Stomach (tissue), 8 donors: ENCODE measurements at regions not wholly inside any gene's neighbourhood (a gene's known extent, or its start where the extent isn't known, plus 50 kb on each side); places are given as distances from the start of the nearest gene placed in this dataset.

Experiments used
- DNase-seq, 2 donors: peaks; one replicate each; pipeline versions ENCODE4 v3.0.0 to v3.0.0-alpha.2; 2013 to 2019
- H3K27ac ChIP-seq, 5 donors: fragments of 200-600 bp in 4 of 5; sonication (generic) in 4 of 5; one replicate each; pipeline ENCODE4 v1.5.1; 2013 to 2019; ENCODE audit warnings: mild to moderate bottlenecking in 1 of 5, moderate library complexity in 1 of 5
- H3K27me3 ChIP-seq, 3 donors: fragments of 200-600 bp; sonication (generic); one replicate each; pipeline ENCODE4 v1.5.1; 2017 to 2019; ENCODE audit warnings: mixed run types in 1 of 3
- H3K36me3 ChIP-seq, 4 donors: fragments of 200-600 bp; sonication (generic); 1 replicate in 3 of 4; 2 replicates in 1 of 4; pipeline ENCODE4 v1.5.1; 2016 to 2019
- H3K4me1 ChIP-seq, 4 donors: fragments of 200-600 bp; sonication (generic); one replicate each; pipeline ENCODE4 v1.5.1; 2016 to 2019
- H3K4me3 ChIP-seq, 4 donors: fragments of 200-600 bp; sonication (generic) in 3 of 4; one replicate each; pipeline ENCODE4 v1.5.1; 2016 to 2019; ENCODE audit warnings: mild to moderate bottlenecking in 1 of 4
- H3K9me3 ChIP-seq, 4 donors: fragments of 200-600 bp; sonication (generic); one replicate each; pipeline ENCODE4 v1.5.1; 2016 to 2019
- CTCF ChIP-seq, 7 experiments: fragments of 450-650 bp in 4 of 7; fragments of 200-600 bp in 3 of 7; sonication (generic) in 3 of 7; IDR thresholded peaks; one replicate each; pipeline ENCODE4 v1.5.1; 2016 to 2019; ENCODE audit warnings: antibody characterized with exemption in 7 of 7, control low read depth in 2 of 7, mild to moderate bottlenecking in 1 of 7
- EP300 ChIP-seq: sonication (generic); formaldehyde crosslinking; IDR thresholded peaks from one replicate; pipeline ENCODE4 v1.6.1; 2017; ENCODE audit warnings: antibody characterized with exemption
- POLR2A ChIP-seq, 4 donors: fragments of 450-650 bp; IDR thresholded peaks; one replicate each; pipeline ENCODE4 v1.6.1; 2016; ENCODE audit warnings: antibody characterized with exemption in 4 of 4, control low read depth in 2 of 4, mild to moderate bottlenecking in 1 of 4, moderate library complexity in 1 of 4
- POLR2AphosphoS5 ChIP-seq, 3 donors: sonication (generic); formaldehyde crosslinking; IDR thresholded peaks; one replicate each; pipeline ENCODE4 v1.6.1; 2016; ENCODE audit warnings: antibody characterized with exemption in 3 of 3
- whole genome bisulfite sequencing, 5 donors: extraction: QIAGEN DNeasy Blood & Tissue Kit in 3 of 5; methylation state at CpG; one replicate each; pipeline versions ENCODE4 v1.1.5 to v1.1.7; 2013 to 2018; 5-methylcytosine and 5-hydroxymethylcytosine counted together
- intact Hi-C: fragments of 100-400 bp; cut with DNase I; formaldehyde crosslinking; loops from one replicate; pipeline ENCODE4 v1.15.1; 2023; ENCODE audit warnings: low total_unique reads
- donor health status: healthy with polysubstance abuse.
- donor health status: Bipolar disorder and iron deficiency.
- donor health status: healthy.

GRCh38 chr15:95911570-95912279, 418.8 kb upstream of the NR2F2 start:
- H3K9me3 ChIP-seq, result no peaks in the 10 kb centered on the region
- H3K36me3 ChIP-seq, result no peaks in the 10 kb centered on the region
- no peaks in the 10 kb centered on the region for H3K27me3 ChIP-seq
- peaks cover 0 to 4% (median 0%) of the 10 kb centered on the region in 4 donors for H3K4me1 ChIP-seq
- no peak overlapping the region for H3K27ac ChIP-seq
- DNase-seq, result no peak
- intact Hi-C loops, result no loop called here
- H3K4me3 ChIP-seq, result no peak overlapping the region
- TF ChIP-seq POLR2A (IDR thresholded peaks at IDR 0.05) (no peak), EP300 (no peak), CTCF (IDR thresholded peaks at IDR 0.05) (no peak), POLR2AphosphoS5 (IDR thresholded peaks at IDR 0.05) (no peak)
- 64 to 79% (median 73%) methylated on average over 11 of the region's 11 CpGs for WGBS, 5 donors

- H3K27ac ChIP-seq, result no peak overlapping the region
- H3K4me1 ChIP-seq, result peaks cover 0 to 4% (median 0%) of the 10 kb centered on the region in 4 donors
- no peaks in the 10 kb centered on the region for H3K27me3 ChIP-seq
- WGBS, 5 donors, result 62 to 76% (median 72%) methylated on average over 7 of the region's 7 CpGs
- no peak for DNase-seq
- no peak overlapping the region for H3K4me3 ChIP-seq
- H3K36me3 ChIP-seq, result no peaks in the 10 kb centered on the region
- TF ChIP-seq CTCF (IDR thresholded peaks at IDR 0.05) (no peak), EP300 (no peak), POLR2A (IDR thresholded peaks at IDR 0.05) (no peak), POLR2AphosphoS5 (IDR thresholded peaks at IDR 0.05) (no peak)
- no peaks in the 10 kb centered on the region for H3K9me3 ChIP-seq
- intact Hi-C loops, result no loop called here
These were observed 418.2 kb upstream of the NR2F2 start for GRCh38 chr15:95912280-95912625.

- TF ChIP-seq POLR2A (IDR thresholded peaks at IDR 0.05) (no peak), CTCF (IDR thresholded peaks at IDR 0.05) (no peak), EP300 (no peak), POLR2AphosphoS5 (IDR thresholded peaks at IDR 0.05) (no peak)
- intact Hi-C loops, result no loop called here
- 75 to 90% (median 87%) methylated on average over 2 of the region's 2 CpGs for WGBS, 5 donors
- no peaks in the 10 kb centered on the region for H3K36me3 ChIP-seq
- no peak for DNase-seq
- no peaks in the 10 kb centered on the region for H3K9me3 ChIP-seq
- no peak overlapping the region for H3K27ac ChIP-seq
- peaks cover 0 to 4% (median 0%) of the 10 kb centered on the region in 4 donors for H3K4me1 ChIP-seq
- no peaks in the 10 kb centered on the region for H3K27me3 ChIP-seq
- no peak overlapping the region for H3K4me3 ChIP-seq
These were observed 417.8 kb upstream of the NR2F2 start for GRCh38 chr15:95912728-95913127.

- intact Hi-C loops, result no loop called here
- Histone ChIP-seq H3K36me3 (no peaks in the 10 kb centered on the region), H3K4me3 (no peak overlapping the region), H3K9me3 (no peaks in the 10 kb centered on the region), H3K27ac (no peak overlapping the region), H3K27me3 (no peaks in the 10 kb centered on the region), H3K4me1 (peaks cover 0 to 3% (median 0%) of the 10 kb centered on the region in 4 donors)
- TF ChIP-seq CTCF (IDR thresholded peaks at IDR 0.05), result no peak
- no peak for TF ChIP-seq EP300
- no peak for TF ChIP-seq POLR2A (IDR thresholded peaks at IDR 0.05)
- no peak for TF ChIP-seq POLR2AphosphoS5 (IDR thresholded peaks at IDR 0.05)
- 37 to 56% (median 50%) methylated on average over 3 of the region's 3 CpGs for WGBS, 5 donors
- DNase-seq, result no peak
These were observed 413.9 kb upstream of the NR2F2 start for GRCh38 chr15:95916568-95916967.
